ENCODE measurements at regions not wholly inside any gene's neighbourhood (a gene's known extent, or its start where the extent isn't known, plus 50 kb on each side); places are given as distances from the start of the nearest gene placed in this dataset.

DNA sequence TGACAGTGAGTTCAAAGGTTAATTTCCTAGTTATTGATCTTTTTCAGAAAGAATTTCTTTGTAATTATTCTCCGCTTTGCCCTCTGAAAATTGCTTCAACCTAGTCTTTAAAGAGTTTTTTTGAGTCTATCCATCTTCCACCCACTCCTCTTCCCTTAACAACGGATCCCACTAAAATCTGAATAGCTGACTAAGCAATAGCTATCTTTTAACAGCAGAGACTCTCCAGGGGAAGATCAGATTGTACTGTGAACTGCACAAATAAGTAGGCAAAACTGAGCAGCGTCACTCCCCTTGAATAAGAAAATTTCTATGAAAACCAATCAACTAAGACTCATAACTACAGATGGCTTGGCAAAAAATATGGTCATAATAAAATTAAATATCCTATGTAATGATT is 127.9 kb downstream of the TUSC7 start:
- no peak for DNase-seq
- Histone ChIP-seq H3K27me3 (no peaks in the 10 kb centered on the region), H3K36me3 (no peaks in the 10 kb centered on the region), H3K9me3 (no peaks in the 10 kb centered on the region), H3K4me3 (no peak overlapping the region), H3K4me1 (no peaks in the 10 kb centered on the region), H3K27ac (no peak overlapping the region)
- TF ChIP-seq EP300 (IDR thresholded peaks at IDR 0.05) (no peak), POLR2AphosphoS5 (IDR thresholded peaks at IDR 0.05) (no peak), CTCF (IDR thresholded peaks at IDR 0.05) (no peak), POLR2A (IDR thresholded peaks at IDR 0.05) (no peak)
- 65 to 72% (median 69%) methylated on average over 3 of the region's 3 CpGs for WGBS, 5 donors
- intact Hi-C loops (cut with DNase I; ENCODE audit: low total_unique reads), result no loop called here

- no peak for DNase-seq
- no peak overlapping the region for H3K27ac ChIP-seq
- no peaks in the 10 kb centered on the region for H3K9me3 ChIP-seq
- H3K36me3 ChIP-seq, result no peaks in the 10 kb centered on the region
- intact Hi-C loops (cut with DNase I; ENCODE audit: low total_unique reads), result no loop called here
- H3K4me3 ChIP-seq, result no peak overlapping the region
- no peaks in the 10 kb centered on the region for H3K4me1 ChIP-seq
- 71 to 76% (median 75%) methylated on average over 6 of the region's 6 CpGs for WGBS, 5 donors
- no peaks in the 10 kb centered on the region for H3K27me3 ChIP-seq
- TF ChIP-seq EP300 (IDR thresholded peaks at IDR 0.05) (no peak), POLR2AphosphoS5 (IDR thresholded peaks at IDR 0.05) (no peak), CTCF (IDR thresholded peaks at IDR 0.05) (no peak)
Measured at GRCh38 chr3:116841003-116841735, 131.6 kb downstream of the TUSC7 start.

- intact Hi-C loops (cut with DNase I; ENCODE audit: low total_unique reads), result no loop called here
- TF ChIP-seq POLR2AphosphoS5 (IDR thresholded peaks at IDR 0.05) (no peak), POLR2A (IDR thresholded peaks at IDR 0.05) (no peak), EP300 (IDR thresholded peaks at IDR 0.05) (no peak), CTCF (IDR thresholded peaks at IDR 0.05) (no peak)
- H3K4me1 ChIP-seq, result no peaks in the 10 kb centered on the region
- no peaks in the 10 kb centered on the region for H3K9me3 ChIP-seq
- no peak overlapping the region for H3K27ac ChIP-seq
- no peak overlapping the region for H3K4me3 ChIP-seq
- no peaks in the 10 kb centered on the region for H3K27me3 ChIP-seq
- DNase-seq, result no peak
- WGBS, 5 donors, result 18 to 30% (median 23%) methylated on average over 2 of the region's 2 CpGs
- H3K36me3 ChIP-seq, result no peaks in the 10 kb centered on the region
Measured at GRCh38 chr3:116842254-116842957, 132.8 kb downstream of the TUSC7 start.

DNA sequence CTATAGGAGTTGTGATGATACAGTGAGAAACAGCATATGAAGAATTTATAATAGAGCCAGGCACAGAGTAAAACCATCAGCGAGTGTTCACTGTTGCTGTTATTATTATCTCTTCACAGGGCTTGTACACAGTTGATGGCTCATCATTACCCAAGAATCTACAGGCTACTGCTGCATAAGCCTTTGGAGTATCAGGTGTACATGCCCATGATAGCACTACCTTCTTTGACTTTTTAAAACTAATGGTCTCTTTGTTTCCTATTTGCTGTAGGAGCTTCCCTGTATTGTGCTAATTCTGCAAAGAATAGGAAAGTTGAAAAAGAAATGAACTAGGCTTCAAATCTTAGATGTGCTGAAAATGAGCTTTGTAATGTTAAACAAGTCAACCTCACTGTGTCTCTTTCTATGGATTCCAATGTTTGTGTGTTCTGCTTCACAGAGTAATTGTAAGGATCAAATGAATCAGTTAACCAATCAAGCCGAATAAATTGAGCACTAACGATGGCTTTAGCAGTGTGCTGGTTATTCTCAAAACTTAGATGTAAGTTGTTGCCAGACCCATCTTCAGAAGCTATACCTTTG is 138.8 kb downstream of the TUSC7 start:
- no peaks in the 10 kb centered on the region for H3K27me3 ChIP-seq
- no peaks in the 10 kb centered on the region for H3K36me3 ChIP-seq
- no peaks in the 10 kb centered on the region for H3K4me1 ChIP-seq
- DNase-seq, result no peak
- 66 to 82% (median 79%) methylated on average over 3 of the region's 3 CpGs for WGBS, 5 donors
- H3K9me3 ChIP-seq, result no peaks in the 10 kb centered on the region
- H3K27ac ChIP-seq, result no peak overlapping the region
- no peak overlapping the region for H3K4me3 ChIP-seq
- no peak for TF ChIP-seq EP300 (IDR thresholded peaks at IDR 0.05)
- no peak for TF ChIP-seq CTCF (IDR thresholded peaks at IDR 0.05)
- TF ChIP-seq POLR2A (IDR thresholded peaks at IDR 0.05), result no peak
- no peak for TF ChIP-seq POLR2AphosphoS5 (IDR thresholded peaks at IDR 0.05)
- intact Hi-C loops (cut with DNase I; ENCODE audit: low total_unique reads), result no loop called here
